ENCODE measurements at regions not wholly inside any gene's neighbourhood (a gene's known extent, or its start where the extent isn't known, plus 50 kb on each side); places are given as distances from the start of the nearest gene placed in this dataset.

GRCh38 chr7:1290679-1291356, 58.1 kb downstream of the UNCX start:
- no peak for DNase-seq (ENCODE audit: low spot score)
- H3K36me3 ChIP-seq (ENCODE audit: insufficient read depth, low read length): no peaks in the 10 kb centered on the region
- H3K4me3 ChIP-seq (ENCODE audit: low read depth, low read length, poor library complexity, severe bottlenecking): no peak overlapping the region
- no peaks in the 10 kb centered on the region for H3K9me3 ChIP-seq (ENCODE audit: low read length)
- no peaks in the 10 kb centered on the region for H3K4me1 ChIP-seq (ENCODE audit: insufficient read depth, low read length, poor library complexity, severe bottlenecking)
- CTCF ChIA-PET (ENCODE audit: unreplicated experiment): no interaction called here
- no peaks in the 10 kb centered on the region for H3K79me2 ChIP-seq (ENCODE audit: insufficient read depth, low read depth, low read length)
- H2AFZ ChIP-seq (ENCODE audit: low read length): no peak overlapping the region
- intact Hi-C loops (cut with micrococcal nuclease; ENCODE audit: unreplicated experiment): no loop called here
- no peaks in the 10 kb centered on the region for H3K9me2 ChIP-seq (ENCODE audit: insufficient read depth, low read length)
- no peak overlapping the region for H3K4me2 ChIP-seq (ENCODE audit: low read length)
- no peaks in the 10 kb centered on the region for H4K20me1 ChIP-seq (ENCODE audit: insufficient read depth, low read length)
- TF ChIP-seq, protein P1, sequence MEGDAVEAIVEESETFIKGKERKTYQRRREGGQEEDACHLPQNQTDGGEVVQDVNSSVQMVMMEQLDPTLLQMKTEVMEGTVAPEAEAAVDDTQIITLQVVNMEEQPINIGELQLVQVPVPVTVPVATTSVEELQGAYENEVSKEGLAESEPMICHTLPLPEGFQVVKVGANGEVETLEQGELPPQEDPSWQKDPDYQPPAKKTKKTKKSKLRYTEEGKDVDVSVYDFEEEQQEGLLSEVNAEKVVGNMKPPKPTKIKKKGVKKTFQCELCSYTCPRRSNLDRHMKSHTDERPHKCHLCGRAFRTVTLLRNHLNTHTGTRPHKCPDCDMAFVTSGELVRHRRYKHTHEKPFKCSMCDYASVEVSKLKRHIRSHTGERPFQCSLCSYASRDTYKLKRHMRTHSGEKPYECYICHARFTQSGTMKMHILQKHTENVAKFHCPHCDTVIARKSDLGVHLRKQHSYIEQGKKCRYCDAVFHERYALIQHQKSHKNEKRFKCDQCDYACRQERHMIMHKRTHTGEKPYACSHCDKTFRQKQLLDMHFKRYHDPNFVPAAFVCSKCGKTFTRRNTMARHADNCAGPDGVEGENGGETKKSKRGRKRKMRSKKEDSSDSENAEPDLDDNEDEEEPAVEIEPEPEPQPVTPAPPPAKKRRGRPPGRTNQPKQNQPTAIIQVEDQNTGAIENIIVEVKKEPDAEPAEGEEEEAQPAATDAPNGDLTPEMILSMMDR (conservative IDR thresholded peaks at IDR 0.05; ENCODE audit: low read length): no peak
- no peak for TF ChIP-seq EZH2phosphoT487 (IDR thresholded peaks at IDR 0.05; ENCODE audit: borderline replicate concordance, low read depth, low read length)
- BruUV-seq (replicated peaks): no TSS peak
- POLR2A ChIA-PET: no interaction called here
- H3K27ac ChIP-seq (ENCODE audit: low read depth, low read length, poor library complexity, severe bottlenecking): no peak overlapping the region

GRCh38 chr7:1291357-1291689, 58.7 kb downstream of the UNCX start:
- Histone ChIP-seq H3K9me3 (ENCODE audit: low read length) (no peaks in the 10 kb centered on the region), H3K79me2 (ENCODE audit: insufficient read depth, low read depth, low read length) (no peaks in the 10 kb centered on the region), H3K4me1 (ENCODE audit: insufficient read depth, low read length, poor library complexity, severe bottlenecking) (no peaks in the 10 kb centered on the region), H3K4me3 (ENCODE audit: low read depth, low read length, poor library complexity, severe bottlenecking) (no peak overlapping the region), H3K27ac (ENCODE audit: low read depth, low read length, poor library complexity, severe bottlenecking) (no peak overlapping the region), H3K9me2 (ENCODE audit: insufficient read depth, low read length) (no peaks in the 10 kb centered on the region), H3K36me3 (ENCODE audit: insufficient read depth, low read length) (no peaks in the 10 kb centered on the region), H4K20me1 (ENCODE audit: insufficient read depth, low read length) (no peaks in the 10 kb centered on the region), H2AFZ (ENCODE audit: low read length) (no peak overlapping the region), H3K4me2 (ENCODE audit: low read length) (no peak overlapping the region)
- TF ChIP-seq, protein P1 (conservative IDR thresholded peaks at IDR 0.05; ENCODE audit: low read length): no peak
- no peak for TF ChIP-seq EZH2phosphoT487 (IDR thresholded peaks at IDR 0.05; ENCODE audit: borderline replicate concordance, low read depth, low read length)
- POLR2A ChIA-PET: no interaction called here
- DNase-seq (ENCODE audit: low spot score): no peak
- CTCF ChIA-PET (ENCODE audit: unreplicated experiment): no interaction called here
- BruUV-seq (replicated peaks): no TSS peak
- intact Hi-C loops (cut with micrococcal nuclease; ENCODE audit: unreplicated experiment): no loop called here

DNA sequence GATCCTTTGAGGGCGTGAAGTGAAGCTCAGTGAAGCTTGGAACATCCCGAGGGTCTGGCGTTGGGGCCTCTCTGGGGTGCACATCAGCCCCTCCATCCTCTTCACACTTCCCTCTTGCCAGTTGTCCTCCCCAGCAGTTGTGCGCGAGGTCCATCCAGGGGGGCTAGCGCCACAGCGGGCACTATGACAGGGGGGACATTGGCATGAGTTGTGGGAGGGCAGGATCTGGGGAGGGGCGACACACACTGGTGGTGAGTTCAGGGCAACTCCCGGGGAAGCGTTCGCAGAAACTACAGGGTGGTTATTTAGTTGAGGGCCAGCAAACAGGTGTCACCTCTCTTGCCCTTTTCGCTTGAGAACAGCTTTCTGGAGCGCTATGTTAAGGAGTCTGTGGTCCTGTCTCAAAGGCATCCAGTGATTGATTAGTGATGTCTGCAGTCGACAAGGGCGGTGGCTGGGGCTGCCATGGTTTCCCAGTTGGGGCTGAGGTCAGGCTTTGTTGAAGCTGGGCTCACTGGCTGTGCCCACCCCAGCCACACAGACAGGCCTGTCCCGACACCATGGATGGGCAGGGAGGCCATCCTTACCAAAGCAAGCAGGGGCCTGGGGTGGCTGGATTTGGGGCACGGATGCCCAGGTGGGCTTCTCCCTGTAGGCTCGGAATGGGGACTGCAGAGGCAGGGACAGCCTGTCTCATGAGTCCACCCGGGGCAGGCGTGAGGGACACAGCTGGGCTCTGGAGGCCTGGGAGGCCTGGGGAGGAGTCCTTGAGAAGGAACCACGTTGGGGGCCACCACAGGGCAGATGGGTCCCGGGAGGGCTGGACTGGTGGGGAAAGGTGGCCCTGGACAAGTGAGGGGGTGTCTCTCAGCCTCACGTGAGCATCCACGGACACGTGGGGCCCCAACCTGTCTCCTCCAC, 59.4 kb downstream of the UNCX start:
- DNase-seq (ENCODE audit: low spot score): no peak
- Histone ChIP-seq H3K4me3 (ENCODE audit: low read depth, low read length, poor library complexity, severe bottlenecking) (no peak overlapping the region), H3K9me3 (ENCODE audit: low read length) (no peaks in the 10 kb centered on the region), H3K79me2 (ENCODE audit: insufficient read depth, low read depth, low read length) (no peaks in the 10 kb centered on the region), H3K4me1 (ENCODE audit: insufficient read depth, low read length, poor library complexity, severe bottlenecking) (no peaks in the 10 kb centered on the region), H4K20me1 (ENCODE audit: insufficient read depth, low read length) (no peaks in the 10 kb centered on the region), H2AFZ (ENCODE audit: low read length) (no peak overlapping the region), H3K36me3 (ENCODE audit: insufficient read depth, low read length) (no peaks in the 10 kb centered on the region), H3K27ac (ENCODE audit: low read depth, low read length, poor library complexity, severe bottlenecking) (no peak overlapping the region), H3K9me2 (ENCODE audit: insufficient read depth, low read length) (no peaks in the 10 kb centered on the region), H3K4me2 (ENCODE audit: low read length) (no peak overlapping the region)
- no TSS peak for BruUV-seq (replicated peaks)
- TF ChIP-seq EZH2phosphoT487 (IDR thresholded peaks at IDR 0.05; ENCODE audit: borderline replicate concordance, low read depth, low read length): no peak
- TF ChIP-seq, protein P1 (conservative IDR thresholded peaks at IDR 0.05; ENCODE audit: low read length): no peak
- ChIA-PET CTCF (ENCODE audit: unreplicated experiment) (no interaction called here), POLR2A (no interaction called here)
- intact Hi-C loops (cut with micrococcal nuclease; ENCODE audit: unreplicated experiment): no loop called here
